Prostate gland (tissue), 2 donors: ENCODE measurements at regions not wholly inside any gene's neighbourhood (a gene's known extent, or its start where the extent isn't known, plus 50 kb on each side); places are given as distances from the start of the nearest gene placed in this dataset.

Source experiments
- DNase-seq: peaks from one replicate; pipeline ENCODE4 v3.0.0-alpha.2; 2019; ENCODE audit warnings: low spot score
- H3K27ac ChIP-seq, 2 donors: fragments of 200-600 bp; sonication (generic); 2 replicates each; pipeline ENCODE4 v1.5.1; 2017 to 2019
- H3K27me3 ChIP-seq: fragments of 200-600 bp; sonication (generic); replicated peaks from 2 replicates; pipeline ENCODE4 v1.5.1; 2019; ENCODE audit not compliant: insufficient read depth
- H3K36me3 ChIP-seq, 2 donors: fragments of 200-600 bp; sonication (generic); 1 replicate in 1 of 2; 2 replicates in 1 of 2; pipeline versions ENCODE4 v1.5.1 to v1.8.1; 2017 to 2019
- H3K4me1 ChIP-seq: fragments of 200-600 bp; sonication (generic); replicated peaks from 2 replicates; pipeline ENCODE4 v1.5.1; 2019
- H3K4me3 ChIP-seq, 2 donors: fragments of 200-600 bp; sonication (generic); 2 replicates each; pipeline ENCODE4 v1.5.1; 2017 to 2019
- H3K9me3 ChIP-seq: fragments of 200-600 bp; sonication (generic); 2 replicates; pipeline ENCODE4 v1.5.1; 2017
- POLR2A ChIP-seq: fragments of 450-650 bp; IDR thresholded peaks from one replicate; pipeline ENCODE4 v1.6.1; 2016; ENCODE audit warnings: antibody characterized with exemption, mild to moderate bottlenecking
- POLR2AphosphoS5 ChIP-seq: sonication (generic); formaldehyde crosslinking; IDR thresholded peaks from one replicate; pipeline ENCODE4 v1.6.1; 2017; ENCODE audit warnings: antibody characterized with exemption
- WGBS: methylation state at CpG from one replicate; pipeline ENCODE4 v1.1.5; 2018; 5-methylcytosine and 5-hydroxymethylcytosine counted together
- intact Hi-C: fragments of 100-400 bp; cut with DNase I; formaldehyde crosslinking; loops from one replicate; pipeline ENCODE4 v1.14.2; 2022
- TF ChIP-seq, protein P1 (sequence below), 4 experiments: fragments of 200-600 bp in 2 of 4; fragments of 450-650 bp in 2 of 4; sonication (generic) in 2 of 4; IDR thresholded peaks; 1 replicate in 3 of 4; 2 replicates in 1 of 4; pipeline ENCODE4 v1.5.1; 2016 to 2019; ENCODE audit warnings: antibody characterized with exemption in 4 of 4, mild to moderate bottlenecking in 2 of 4, moderate library complexity in 2 of 4

DNA sequence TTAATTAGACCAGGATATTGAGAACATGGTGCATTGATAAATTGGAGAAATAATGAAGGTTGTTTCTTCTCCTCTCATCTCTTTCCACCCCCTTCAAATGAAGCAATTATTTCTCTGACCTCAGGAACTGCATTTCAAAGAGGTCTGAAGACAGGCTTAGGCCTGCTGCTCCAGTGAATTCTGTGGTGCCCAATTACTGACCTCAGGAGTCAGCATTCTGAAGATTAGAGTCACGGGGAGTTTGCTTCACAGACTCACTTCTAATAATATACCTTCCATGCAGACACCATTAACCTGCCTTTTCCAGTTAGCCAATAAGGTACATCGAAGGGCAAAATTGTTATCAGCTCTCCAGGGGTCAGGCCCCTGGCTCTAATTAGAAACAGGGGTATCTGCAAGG is 270.9 kb downstream of the GAS1 start:
- no peaks in the 10 kb centered on the region for H3K9me3 ChIP-seq
- no peaks in the 10 kb centered on the region for H3K27me3 ChIP-seq
- no peak overlapping the region for H3K4me3 ChIP-seq
- WGBS, result 100% methylated on average over 2 of the region's 2 CpGs
- TF ChIP-seq, protein P1, sequence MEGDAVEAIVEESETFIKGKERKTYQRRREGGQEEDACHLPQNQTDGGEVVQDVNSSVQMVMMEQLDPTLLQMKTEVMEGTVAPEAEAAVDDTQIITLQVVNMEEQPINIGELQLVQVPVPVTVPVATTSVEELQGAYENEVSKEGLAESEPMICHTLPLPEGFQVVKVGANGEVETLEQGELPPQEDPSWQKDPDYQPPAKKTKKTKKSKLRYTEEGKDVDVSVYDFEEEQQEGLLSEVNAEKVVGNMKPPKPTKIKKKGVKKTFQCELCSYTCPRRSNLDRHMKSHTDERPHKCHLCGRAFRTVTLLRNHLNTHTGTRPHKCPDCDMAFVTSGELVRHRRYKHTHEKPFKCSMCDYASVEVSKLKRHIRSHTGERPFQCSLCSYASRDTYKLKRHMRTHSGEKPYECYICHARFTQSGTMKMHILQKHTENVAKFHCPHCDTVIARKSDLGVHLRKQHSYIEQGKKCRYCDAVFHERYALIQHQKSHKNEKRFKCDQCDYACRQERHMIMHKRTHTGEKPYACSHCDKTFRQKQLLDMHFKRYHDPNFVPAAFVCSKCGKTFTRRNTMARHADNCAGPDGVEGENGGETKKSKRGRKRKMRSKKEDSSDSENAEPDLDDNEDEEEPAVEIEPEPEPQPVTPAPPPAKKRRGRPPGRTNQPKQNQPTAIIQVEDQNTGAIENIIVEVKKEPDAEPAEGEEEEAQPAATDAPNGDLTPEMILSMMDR (IDR thresholded peaks at IDR 0.05), result no peak
- TF ChIP-seq POLR2A (no peak), POLR2AphosphoS5 (no peak)
- H3K27ac ChIP-seq, result no peak overlapping the region
- no peaks in the 10 kb centered on the region for H3K4me1 ChIP-seq
- H3K36me3 ChIP-seq, result no peaks in the 10 kb centered on the region
- DNase-seq, result no peak
- intact Hi-C loops, result no loop called here

DNA sequence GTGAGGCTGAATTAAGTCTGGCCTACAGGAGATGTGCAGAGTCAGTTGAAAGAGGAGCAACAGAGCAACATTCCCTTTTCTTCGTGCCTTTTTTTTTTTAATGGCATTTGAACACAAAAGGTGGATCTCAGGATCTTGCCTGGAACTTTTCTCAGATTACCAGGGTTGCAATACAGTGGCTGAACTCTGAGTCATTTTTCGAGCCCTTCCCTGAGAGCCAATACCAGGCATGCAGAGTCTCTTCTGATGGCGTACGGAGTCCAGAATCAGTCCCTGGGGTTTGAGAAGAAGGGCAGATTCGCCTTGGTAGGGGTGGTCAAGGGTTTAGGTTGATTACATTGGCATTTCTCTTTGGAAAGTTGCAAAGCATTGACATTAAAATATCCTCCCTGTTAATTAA is 271.5 kb downstream of the GAS1 start:
- Histone ChIP-seq H3K27me3 (no peaks in the 10 kb centered on the region), H3K36me3 (no peaks in the 10 kb centered on the region), H3K4me1 (no peaks in the 10 kb centered on the region), H3K4me3 (no peak overlapping the region), H3K9me3 (no peaks in the 10 kb centered on the region), H3K27ac (no peak overlapping the region)
- TF ChIP-seq POLR2AphosphoS5, result no peak
- TF ChIP-seq POLR2A, result no peak
- TF ChIP-seq, protein P1 (IDR thresholded peaks at IDR 0.05), result no peak
- DNase-seq, result no peak
- WGBS, result 91% methylated on average over 5 of the region's 5 CpGs
- intact Hi-C loops, result no loop called here

DNA sequence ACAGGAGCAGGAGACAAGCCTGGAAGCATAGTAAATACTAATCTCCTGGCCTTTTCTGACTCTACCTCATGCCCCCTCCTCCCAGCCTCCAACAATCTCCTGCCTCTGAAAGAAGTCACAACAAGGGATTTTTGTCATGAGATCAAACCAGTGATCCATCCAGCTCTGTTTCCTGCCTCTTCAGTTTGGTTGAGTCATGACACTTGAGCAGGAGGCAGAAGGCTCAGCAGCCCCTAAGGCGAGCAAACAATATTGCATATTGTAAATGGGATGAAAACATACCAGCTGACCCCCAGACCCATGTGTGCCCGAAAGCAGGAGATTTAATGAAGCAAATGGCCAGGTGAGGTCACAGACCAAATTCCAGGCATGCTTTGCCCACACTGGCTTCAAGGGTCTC is 272.8 kb downstream of the GAS1 start:
- intact Hi-C loops, result no loop called here
- H3K36me3 ChIP-seq, result no peaks in the 10 kb centered on the region
- H3K4me3 ChIP-seq, result no peak overlapping the region
- H3K9me3 ChIP-seq, result no peaks in the 10 kb centered on the region
- H3K27ac ChIP-seq, result no peak overlapping the region
- no peaks in the 10 kb centered on the region for H3K27me3 ChIP-seq
- WGBS, result 91% methylated on average over 2 of the region's 2 CpGs
- TF ChIP-seq, protein P1 (IDR thresholded peaks at IDR 0.05), result no peak
- TF ChIP-seq POLR2A (no peak), POLR2AphosphoS5 (no peak)
- no peaks in the 10 kb centered on the region for H3K4me1 ChIP-seq
- DNase-seq, result no peak

DNA sequence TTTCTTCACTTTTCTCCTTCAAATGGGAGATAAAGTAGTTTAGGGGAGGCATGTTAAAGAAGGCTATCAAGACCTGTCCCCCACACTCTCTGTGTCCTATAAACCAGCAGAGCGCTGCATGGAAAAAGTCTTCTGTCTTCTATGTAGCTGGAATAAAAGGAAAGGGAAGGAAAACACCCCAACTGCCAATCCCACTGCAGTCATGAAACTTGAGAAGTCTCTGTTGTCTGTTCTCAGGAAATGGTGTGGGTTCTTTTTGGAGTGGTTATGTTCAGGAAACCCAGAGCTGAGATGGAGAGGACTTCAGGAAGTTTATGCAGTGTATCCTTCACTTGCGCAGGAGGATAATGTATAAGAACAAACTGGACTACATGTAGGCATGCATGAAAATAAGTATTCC is 274.3 kb downstream of the GAS1 start:
- Histone ChIP-seq H3K9me3 (no peaks in the 10 kb centered on the region), H3K4me1 (no peaks in the 10 kb centered on the region), H3K36me3 (no peaks in the 10 kb centered on the region), H3K4me3 (no peak overlapping the region), H3K27ac (no peak overlapping the region), H3K27me3 (no peaks in the 10 kb centered on the region)
- no peak for TF ChIP-seq POLR2AphosphoS5
- no peak for TF ChIP-seq POLR2A
- TF ChIP-seq, protein P1 (IDR thresholded peaks at IDR 0.05), result no peak
- intact Hi-C loops, result no loop called here
- no peak for DNase-seq
- WGBS, result 77% methylated on average over 2 of the region's 2 CpGs

DNA sequence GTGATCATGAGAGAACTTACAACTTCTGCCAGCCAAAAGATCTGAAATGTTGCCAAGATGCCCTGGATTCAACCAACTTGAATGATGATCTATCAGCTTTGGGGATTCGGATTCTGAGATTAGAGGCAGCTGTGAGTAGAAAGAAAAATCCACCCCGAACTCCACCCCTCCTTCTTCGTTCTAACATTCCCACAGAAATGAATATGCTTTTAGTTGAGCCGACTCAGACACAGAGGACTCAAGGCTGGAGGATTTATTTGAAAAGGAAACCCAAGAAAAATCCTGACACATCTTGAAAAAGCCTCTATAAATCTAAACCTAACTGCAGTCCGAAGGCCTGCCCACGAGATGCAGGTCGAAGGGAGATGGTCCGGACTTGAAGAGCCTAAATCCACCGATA is 275.0 kb downstream of the GAS1 start:
- Histone ChIP-seq H3K9me3 (no peaks in the 10 kb centered on the region), H3K4me1 (no peaks in the 10 kb centered on the region), H3K36me3 (no peaks in the 10 kb centered on the region), H3K4me3 (no peak overlapping the region), H3K27ac (no peak overlapping the region), H3K27me3 (no peaks in the 10 kb centered on the region)
- WGBS, result 75% methylated on average over 9 of the region's 9 CpGs
- DNase-seq, result no peak
- no peak for TF ChIP-seq POLR2AphosphoS5
- no peak for TF ChIP-seq POLR2A
- TF ChIP-seq, protein P1 (IDR thresholded peaks at IDR 0.05), result no peak
- intact Hi-C loops, result no loop called here
